K562 (cell line): ENCODE measurements at regions not wholly inside any gene's neighbourhood (a gene's known extent, or its start where the extent isn't known, plus 50 kb on each side); places are given as distances from the start of the nearest gene placed in this dataset.

Experiments used
- ATAC-seq: fragments of 200-7000 bp; cut with Tn5 transposase; 3 replicates; pipeline ENCODE4 v1.9.1; 2020; ENCODE audit warnings: moderate library complexity
- BruUV-seq: library from RNA; stranded (reverse); fragments of 400-500 nt; replicated peaks from 2 replicates; lab custom pipeline; 2021; lab: Mats Ljungman, UMichigan
- CTCF ChIA-PET: fragments of 300-600 bp; formaldehyde crosslinking; extraction: SDS; loops from one replicate; lab custom pipeline; 2021; ENCODE audit warnings: low intra/inter-chr PET ratio; lab: Yijun Ruan, JAX
- POLR2A ChIA-PET: fragments of 300-600, 350-650 bp; sonication (Branson Sonifier 250); formaldehyde crosslinking; extraction: SDS; loops from one replicate; lab custom pipeline; 2021; ENCODE audit warnings: antibody characterized with exemption, inconsistent platforms; lab: Yijun Ruan, JAX
- DNase-seq, 4 experiments: peaks; one replicate each; pipeline versions ENCODE4 v3.0.0 to v3.0.0-alpha.2; 2011 to 2018; ENCODE audit warnings: low spot score in 3 of 4, mixed read lengths in 3 of 4; ENCODE audit errors: extremely low read depth in 1 of 4
- FAIRE-seq: peaks from 2 replicates; lab custom pipeline; 2011; peaks lifted over from hg19 to GRCh38; lab: Jason Lieb, UNC
- H2AFZ ChIP-seq: 2 replicates; pipeline ENCODE4 v1.6.0; 2011; ENCODE audit warnings: low read depth, low read length, control low read depth, inconsistent platforms
- H3K27ac ChIP-seq: fragments of 200-600 bp; 3 replicates; pipeline ENCODE4 v1.8.0; 2011; ENCODE audit warnings: low read depth, mild to moderate bottlenecking, control low read depth, inconsistent platforms, low read length, moderate library complexity, mixed read lengths; ENCODE audit errors: extremely low read depth
- H3K27me3 ChIP-seq, 2 experiments: fragments of 300-600 bp in 1 of 2; 2 replicates in 1 of 2; 3 replicates in 1 of 2; pipeline versions ENCODE4 v1.6.0 to v1.8.0; 2011; ENCODE audit warnings: inconsistent platforms in 2 of 2, low read length in 2 of 2, mild to moderate bottlenecking in 1 of 2, mixed read lengths in 1 of 2, moderate library complexity in 1 of 2; ENCODE audit not compliant: control insufficient read depth in 2 of 2, insufficient read depth in 2 of 2
- H3K36me3 ChIP-seq: fragments of 300-600 bp; 3 replicates; pipeline ENCODE4 v1.8.0; 2011; ENCODE audit warnings: mild to moderate bottlenecking, low read length, inconsistent platforms; ENCODE audit not compliant: control insufficient read depth, insufficient read depth
- H3K4me1 ChIP-seq, 2 experiments: fragments of 200-600 bp in 1 of 2; replicated peaks in 1 of 2; 2 replicates in 1 of 2; 3 replicates in 1 of 2; pipeline versions ENCODE4 v1.5.1 to v1.8.0; 2011; ENCODE audit warnings: inconsistent platforms in 2 of 2, low read length in 2 of 2, mild to moderate bottlenecking in 1 of 2, mixed read lengths in 1 of 2, moderate library complexity in 1 of 2; ENCODE audit not compliant: control insufficient read depth in 2 of 2, insufficient read depth in 2 of 2
- H3K4me2 ChIP-seq: 2 replicates; pipeline ENCODE4 v1.6.1; 2011; ENCODE audit warnings: low read length, control low read depth, inconsistent platforms, mixed read lengths; ENCODE audit not compliant: insufficient read depth
- H3K4me3 ChIP-seq: fragments of 200-600 bp; sonication (generic), shearing (Covaris generic); 2 replicates; pipeline ENCODE4 v1.5.1; 2016; ENCODE audit warnings: control low read depth, inconsistent platforms
- H3K79me2 ChIP-seq: fragments of 200-600 bp; 3 replicates; pipeline ENCODE4 v1.8.0; 2011; ENCODE audit warnings: low read length, inconsistent platforms; ENCODE audit not compliant: control insufficient read depth, insufficient read depth
- H3K9ac ChIP-seq, 2 experiments: 2 replicates each; pipeline versions ENCODE4 v1.6.0 to v1.6.1; 2011; ENCODE audit warnings: low read depth in 2 of 2, low read length in 2 of 2, control low read depth in 1 of 2, inconsistent platforms in 1 of 2, mild to moderate bottlenecking in 1 of 2, mixed read lengths in 1 of 2; ENCODE audit not compliant: insufficient read depth in 1 of 2
- H3K9me1 ChIP-seq: one replicate; pipeline ENCODE4 v1.6.0; 2011; ENCODE audit warnings: inconsistent platforms, mild to moderate bottlenecking, low read length, moderate library complexity; ENCODE audit not compliant: control insufficient read depth, insufficient read depth
- H3K9me3 ChIP-seq: replicated peaks from 2 replicates; pipeline ENCODE4 v1.5.1; 2011; ENCODE audit warnings: low read depth, low read length, inconsistent platforms; ENCODE audit not compliant: control insufficient read depth, insufficient read depth
- H4K20me1 ChIP-seq: replicated peaks from 2 replicates; pipeline ENCODE4 v1.6.1; 2011; ENCODE audit warnings: low read length, inconsistent platforms, mixed read lengths; ENCODE audit not compliant: control insufficient read depth, insufficient read depth
- DACH1 ChIP-seq: fragments of 450-650 bp; IDR thresholded peaks from 2 replicates; pipeline ENCODE4 v1.6.1; 2018; ENCODE audit not compliant: partially characterized antibody
- HLTF ChIP-seq: fragments of 450-650 bp; IDR thresholded peaks from 2 replicates; pipeline ENCODE4 v1.6.1; 2016
- IFI16 ChIP-seq: fragments of 250-450 bp; sonication (Bioruptor Pico); IDR thresholded peaks from 2 replicates; pipeline ENCODE4 v2.1.2; 2022; ENCODE audit warnings: mild to moderate bottlenecking, inconsistent platforms
- MTA1 ChIP-seq: fragments of 450-650 bp; IDR thresholded peaks from 2 replicates; pipeline ENCODE4 v1.6.1; 2017; ENCODE audit warnings: borderline replicate concordance
- PHB2 ChIP-seq: fragments of 450-650 bp; IDR thresholded peaks from 2 replicates; pipeline ENCODE4 v1.6.1; 2017; ENCODE audit warnings: low read depth
- POLR3A ChIP-seq: IDR thresholded peaks from 2 replicates; pipeline ENCODE4 v1.6.1; 2011; ENCODE audit warnings: borderline replicate concordance, mild to moderate bottlenecking, moderate library complexity; ENCODE audit not compliant: insufficient read length, insufficient read depth; ENCODE audit errors: extremely low read depth
- RFX5 ChIP-seq: IDR thresholded peaks from 2 replicates; pipeline ENCODE4 v1.6.1; 2011; ENCODE audit warnings: low read depth, mild to moderate bottlenecking, improper control_type of control experiment, low read length
- RHOXF2B ChIP-seq: fragments of 250-450 bp; sonication (Bioruptor Pico); conservative IDR thresholded peaks from 2 replicates; pipeline ENCODE4 v1.5.1; 2021
- SMARCE1 ChIP-seq: fragments of 450-650 bp; IDR thresholded peaks from 2 replicates; pipeline ENCODE4 v1.7.1; 2016; ENCODE audit warnings: mild to moderate bottlenecking
- SP1 ChIP-seq: sonication (generic); formaldehyde crosslinking; IDR thresholded peaks from 2 replicates; pipeline ENCODE4 v1.8.1; 2022; ENCODE audit warnings: mild to moderate bottlenecking, missing genetic modification reagents
- ZNF134 ChIP-seq: fragments of 250-450 bp; sonication (Bioruptor Pico); conservative IDR thresholded peaks from 2 replicates; pipeline ENCODE4 v1.4.0; 2020
- ZNF212 ChIP-seq: fragments of 450-650 bp; formaldehyde crosslinking; IDR thresholded peaks from 2 replicates; pipeline ENCODE4 v1.4.0; 2020; ENCODE audit warnings: mild to moderate bottlenecking
- ZNF384 ChIP-seq: IDR thresholded peaks from 2 replicates; pipeline ENCODE4 v1.6.1; 2012; ENCODE audit warnings: low read depth, low read length, improper control_type of control experiment
- whole genome bisulfite sequencing: fragments of 100-300 bp; shearing (Covaris generic); methylation state at CpG from one replicate; pipeline ENCODE4 v1.1.6; 2016; ENCODE audit warnings: low coverage, mixed read lengths; ENCODE audit not compliant: insufficient coverage; ENCODE audit errors: missing lambda C conversion rate; 5-methylcytosine and 5-hydroxymethylcytosine counted together
- in situ Hi-C: fragments of 300-500 bp; cut with MboI; formaldehyde crosslinking; loops from 4 replicates; pipeline ENCODE4 v1.15.0; 2018; ENCODE audit warnings: inconsistent platforms, mixed read lengths
- intact Hi-C: fragments of 100-400 bp; cut with micrococcal nuclease; formaldehyde crosslinking; loops from 2 replicates; pipeline ENCODE4 v1.14.2; 2022
- TF ChIP-seq, protein P1 (sequence below): fragments of 250-450 bp; sonication (Bioruptor Pico); IDR thresholded peaks from 2 replicates; pipeline ENCODE4 v1.9.0; 2021; ENCODE audit warnings: mild to moderate bottlenecking
- TF ChIP-seq, protein P2 (sequence below): sonication (generic); formaldehyde crosslinking; IDR thresholded peaks from 2 replicates; pipeline ENCODE4 v1.8.0; 2022; ENCODE audit warnings: missing genetic modification reagents, mild to moderate bottlenecking, borderline replicate concordance
- TF ChIP-seq, protein P3 (sequence below): fragments of 450-650 bp; IDR thresholded peaks from 2 replicates; pipeline ENCODE4 v1.6.1; 2016; ENCODE audit warnings: antibody characterized with exemption
- TF ChIP-seq, protein P4 (sequence below): sonication (generic); formaldehyde crosslinking; IDR thresholded peaks from 2 replicates; pipeline ENCODE4 v1.8.1; 2022; ENCODE audit warnings: missing genetic modification reagents

DNA sequence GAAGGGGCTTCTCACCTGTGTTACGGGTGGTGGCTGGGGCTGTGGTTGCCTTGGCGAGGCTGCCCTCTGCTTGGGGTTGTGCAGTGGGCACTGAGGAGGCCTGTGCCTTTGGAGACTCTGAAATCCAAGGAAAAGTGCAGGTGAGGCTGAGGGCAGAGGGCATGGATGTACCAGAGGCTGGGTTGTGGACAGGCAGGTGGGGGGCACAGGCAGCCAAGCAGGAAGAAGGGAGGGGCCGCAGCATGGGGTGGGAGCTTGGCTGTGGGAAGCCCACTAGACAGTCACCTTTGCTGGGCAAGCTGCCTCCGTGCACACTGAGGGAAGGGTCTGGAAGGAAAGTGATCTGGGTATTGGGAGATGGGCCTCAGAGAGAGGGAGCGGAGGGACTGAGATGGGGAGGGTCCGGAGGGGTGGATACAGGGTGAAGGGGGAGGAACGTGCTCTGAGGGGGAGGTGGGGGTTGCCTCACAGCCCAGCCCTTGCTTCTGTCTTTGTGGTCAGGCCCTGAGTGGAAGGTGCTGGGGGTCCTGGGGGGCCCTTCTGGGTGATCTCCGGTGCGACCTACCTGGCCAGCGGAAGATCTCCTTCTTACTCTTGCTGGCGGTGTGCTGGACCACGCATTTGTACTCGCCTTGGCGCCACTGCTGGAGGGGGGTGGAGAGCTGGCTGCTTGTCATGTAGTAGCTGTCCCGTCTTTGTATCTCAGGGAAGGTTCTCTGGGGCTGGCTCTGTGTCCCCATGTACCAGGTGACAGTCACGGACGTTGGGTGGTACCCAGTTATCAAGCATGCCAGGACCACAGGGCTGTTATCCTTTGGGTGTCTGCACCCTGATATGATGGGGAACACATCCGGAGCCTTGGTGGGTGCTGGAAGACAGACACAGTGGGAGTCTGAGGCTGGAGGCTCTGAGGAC lies 318.7 kb downstream of the TMEM121 start:
- Histone ChIP-seq H3K9ac (no peak overlapping the region), H2AFZ (no peak overlapping the region), H3K4me2 (no peak overlapping the region), H3K27me3 (no peaks in the 10 kb centered on the region; a peak in 1 of 5 replicates), H4K20me1 (no peaks in the 10 kb centered on the region), H3K4me1 (no peaks in the 10 kb centered on the region), H3K27ac (no peak overlapping the region), H3K9me1 (no peaks in the 10 kb centered on the region), H3K9me3 (no peaks in the 10 kb centered on the region), H3K4me3 (no peak overlapping the region), H3K79me2 (no peaks in the 10 kb centered on the region), H3K36me3 (no peaks in the 10 kb centered on the region)
- intact Hi-C loops = no loop called here
- ChIA-PET POLR2A (no interaction called here), CTCF (no interaction called here)
- no peak for ATAC-seq
- in situ Hi-C loops = no loop called here
- DNase-seq = no peak
- no peak for TF ChIP-seq PHB2
- no peak for TF ChIP-seq IFI16 (CRISPR knock-in tag)
- TF ChIP-seq SP1 (CRISPR knock-in tag) = no peak
- TF ChIP-seq, protein P1, sequence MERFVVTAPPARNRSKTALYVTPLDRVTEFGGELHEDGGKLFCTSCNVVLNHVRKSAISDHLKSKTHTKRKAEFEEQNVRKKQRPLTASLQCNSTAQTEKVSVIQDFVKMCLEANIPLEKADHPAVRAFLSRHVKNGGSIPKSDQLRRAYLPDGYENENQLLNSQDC (CRISPR knock-in tag) = no peak
- TF ChIP-seq, protein P2, sequence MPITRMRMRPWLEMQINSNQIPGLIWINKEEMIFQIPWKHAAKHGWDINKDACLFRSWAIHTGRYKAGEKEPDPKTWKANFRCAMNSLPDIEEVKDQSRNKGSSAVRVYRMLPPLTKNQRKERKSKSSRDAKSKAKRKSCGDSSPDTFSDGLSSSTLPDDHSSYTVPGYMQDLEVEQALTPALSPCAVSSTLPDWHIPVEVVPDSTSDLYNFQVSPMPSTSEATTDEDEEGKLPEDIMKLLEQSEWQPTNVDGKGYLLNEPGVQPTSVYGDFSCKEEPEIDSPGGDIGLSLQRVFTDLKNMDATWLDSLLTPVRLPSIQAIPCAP (CRISPR knock-in tag) = no peak
- TF ChIP-seq DACH1 = no peak
- TF ChIP-seq MTA1 = no peak
- TF ChIP-seq RHOXF2B (CRISPR knock-in tag) = no peak
- TF ChIP-seq, protein P3, sequence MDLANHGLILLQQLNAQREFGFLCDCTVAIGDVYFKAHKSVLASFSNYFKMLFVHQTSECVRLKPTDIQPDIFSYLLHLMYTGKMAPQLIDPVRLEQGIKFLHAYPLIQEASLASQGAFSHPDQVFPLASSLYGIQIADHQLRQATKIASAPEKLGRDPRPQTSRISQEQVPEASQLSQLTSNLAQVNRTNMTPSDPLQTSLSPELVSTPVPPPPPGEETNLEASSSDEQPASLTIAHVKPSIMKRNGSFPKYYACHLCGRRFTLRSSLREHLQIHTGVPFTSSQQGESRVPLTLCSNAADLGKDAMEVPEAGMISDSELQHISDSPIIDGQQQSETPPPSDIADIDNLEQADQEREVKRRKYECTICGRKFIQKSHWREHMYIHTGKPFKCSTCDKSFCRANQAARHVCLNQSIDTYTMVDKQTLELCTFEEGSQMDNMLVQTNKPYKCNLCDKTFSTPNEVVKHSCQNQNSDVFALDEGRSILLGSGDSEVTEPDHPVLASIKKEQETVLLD = no peak
- TF ChIP-seq, protein P4, sequence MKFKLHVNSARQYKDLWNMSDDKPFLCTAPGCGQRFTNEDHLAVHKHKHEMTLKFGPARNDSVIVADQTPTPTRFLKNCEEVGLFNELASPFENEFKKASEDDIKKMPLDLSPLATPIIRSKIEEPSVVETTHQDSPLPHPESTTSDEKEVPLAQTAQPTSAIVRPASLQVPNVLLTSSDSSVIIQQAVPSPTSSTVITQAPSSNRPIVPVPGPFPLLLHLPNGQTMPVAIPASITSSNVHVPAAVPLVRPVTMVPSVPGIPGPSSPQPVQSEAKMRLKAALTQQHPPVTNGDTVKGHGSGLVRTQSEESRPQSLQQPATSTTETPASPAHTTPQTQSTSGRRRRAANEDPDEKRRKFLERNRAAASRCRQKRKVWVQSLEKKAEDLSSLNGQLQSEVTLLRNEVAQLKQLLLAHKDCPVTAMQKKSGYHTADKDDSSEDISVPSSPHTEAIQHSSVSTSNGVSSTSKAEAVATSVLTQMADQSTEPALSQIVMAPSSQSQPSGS = no peak
- TF ChIP-seq SMARCE1 = no peak
- TF ChIP-seq ZNF384 = no peak
- no peak for TF ChIP-seq POLR3A
- no peak for TF ChIP-seq ZNF212 (CRISPR knock-in tag)
- no peak for TF ChIP-seq ZNF134 (CRISPR knock-in tag)
- no peak for TF ChIP-seq RFX5
- TF ChIP-seq HLTF = no peak
- whole genome bisulfite sequencing = 2% methylated on average over 10 of the region's 18 CpGs
- no TSS peak for BruUV-seq
- no peak for FAIRE-seq
